ENCODE measurements at regions not wholly inside any gene's neighbourhood (a gene's known extent, or its start where the extent isn't known, plus 50 kb on each side); places are given as distances from the start of the nearest gene placed in this dataset.

DNA sequence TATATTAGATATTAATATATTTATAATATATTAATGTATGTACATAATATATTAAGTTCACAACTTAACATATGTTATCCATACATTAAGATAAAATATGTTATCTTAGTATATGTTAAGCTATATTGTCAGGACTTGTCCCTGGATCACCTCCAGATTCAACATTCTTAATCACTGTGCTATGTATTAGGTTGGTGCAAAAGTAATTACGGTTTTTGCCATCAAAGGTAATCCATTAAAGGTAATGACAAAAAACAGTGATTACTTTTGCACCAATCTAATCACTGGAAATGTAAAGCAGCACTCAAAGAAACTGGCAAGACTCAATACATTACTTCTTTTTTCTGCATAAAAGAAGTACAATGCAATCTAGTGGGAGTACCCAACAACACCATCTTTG lies 1099.0 kb upstream of the SLC39A10 start:
- Histone ChIP-seq H3K4me3 (ENCODE audit: low read depth, low read length) (no peak overlapping the region), H3K27me3 (ENCODE audit: insufficient read depth, low read depth, severe bottlenecking) (no peaks in the 10 kb centered on the region), H3K36me3 (no peaks in the 10 kb centered on the region), H3K9me3 (ENCODE audit: severe bottlenecking) (no peaks in the 10 kb centered on the region), H3K27ac (no peak overlapping the region)
- TF ChIP-seq, protein P1, sequence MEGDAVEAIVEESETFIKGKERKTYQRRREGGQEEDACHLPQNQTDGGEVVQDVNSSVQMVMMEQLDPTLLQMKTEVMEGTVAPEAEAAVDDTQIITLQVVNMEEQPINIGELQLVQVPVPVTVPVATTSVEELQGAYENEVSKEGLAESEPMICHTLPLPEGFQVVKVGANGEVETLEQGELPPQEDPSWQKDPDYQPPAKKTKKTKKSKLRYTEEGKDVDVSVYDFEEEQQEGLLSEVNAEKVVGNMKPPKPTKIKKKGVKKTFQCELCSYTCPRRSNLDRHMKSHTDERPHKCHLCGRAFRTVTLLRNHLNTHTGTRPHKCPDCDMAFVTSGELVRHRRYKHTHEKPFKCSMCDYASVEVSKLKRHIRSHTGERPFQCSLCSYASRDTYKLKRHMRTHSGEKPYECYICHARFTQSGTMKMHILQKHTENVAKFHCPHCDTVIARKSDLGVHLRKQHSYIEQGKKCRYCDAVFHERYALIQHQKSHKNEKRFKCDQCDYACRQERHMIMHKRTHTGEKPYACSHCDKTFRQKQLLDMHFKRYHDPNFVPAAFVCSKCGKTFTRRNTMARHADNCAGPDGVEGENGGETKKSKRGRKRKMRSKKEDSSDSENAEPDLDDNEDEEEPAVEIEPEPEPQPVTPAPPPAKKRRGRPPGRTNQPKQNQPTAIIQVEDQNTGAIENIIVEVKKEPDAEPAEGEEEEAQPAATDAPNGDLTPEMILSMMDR (IDR thresholded peaks at IDR 0.05; ENCODE audit: low read depth, low read length), result no peak
- DNase-seq, result no peak

DNA sequence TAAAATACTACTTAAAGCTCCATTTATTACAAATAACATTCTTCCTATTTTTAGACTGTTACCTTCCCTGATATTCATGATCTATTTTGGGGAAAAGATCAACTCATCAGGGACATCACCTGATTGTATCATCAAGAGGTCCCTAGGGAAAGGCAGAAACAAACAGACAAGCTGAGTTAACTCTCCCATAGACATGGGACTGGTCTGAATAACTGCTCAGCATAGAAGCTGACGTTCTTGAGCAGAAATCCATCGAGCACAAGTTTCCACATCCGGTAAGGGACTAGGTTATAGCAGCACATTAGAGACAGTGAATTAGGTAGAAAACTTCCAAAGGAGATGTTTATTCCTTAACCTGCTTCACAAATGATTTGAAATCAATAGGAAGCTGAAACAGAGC lies 1100.4 kb upstream of the SLC39A10 start:
- DNase-seq, result no peak
- TF ChIP-seq, protein P1 (IDR thresholded peaks at IDR 0.05; ENCODE audit: low read depth, low read length), result no peak

DNA sequence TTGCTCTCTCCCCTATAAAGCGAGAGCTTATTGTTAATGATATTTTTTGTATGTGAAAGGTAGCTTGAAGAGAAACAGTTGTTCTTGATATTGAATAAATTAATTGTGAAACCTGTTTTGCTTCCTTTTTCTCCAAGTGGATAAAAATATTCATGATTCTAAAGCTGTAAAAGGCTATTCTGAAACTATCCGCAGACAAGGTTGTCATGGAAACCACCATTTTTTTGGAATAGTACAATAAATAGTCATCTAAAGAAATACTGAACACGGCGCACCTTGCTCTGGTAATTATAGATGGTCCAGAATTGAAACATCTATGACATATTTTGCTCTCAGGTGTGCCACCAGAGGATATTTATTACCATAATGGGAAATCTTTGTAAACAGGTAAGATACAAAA lies 1103.0 kb upstream of the SLC39A10 start:
- H3K36me3 ChIP-seq, result no peaks in the 10 kb centered on the region
- H3K9me3 ChIP-seq (ENCODE audit: severe bottlenecking), result no peaks in the 10 kb centered on the region
- H3K27ac ChIP-seq, result no peak overlapping the region
- H3K4me3 ChIP-seq (ENCODE audit: low read depth, low read length), result no peak overlapping the region
- TF ChIP-seq, protein P1 (IDR thresholded peaks at IDR 0.05; ENCODE audit: low read depth, low read length), result no peak
- DNase-seq, result no peak
- H3K27me3 ChIP-seq (ENCODE audit: insufficient read depth, low read depth, severe bottlenecking), result no peaks in the 10 kb centered on the region

More for the DNA sequence above, 1100.4 kb upstream of the SLC39A10 start:
- Histone ChIP-seq H3K36me3 (no peaks in the 10 kb centered on the region), H3K27me3 (ENCODE audit: insufficient read depth, low read depth, severe bottlenecking) (no peaks in the 10 kb centered on the region), H3K4me3 (ENCODE audit: low read depth, low read length) (no peak overlapping the region), H3K27ac (no peak overlapping the region), H3K9me3 (ENCODE audit: severe bottlenecking) (no peaks in the 10 kb centered on the region)

DNA sequence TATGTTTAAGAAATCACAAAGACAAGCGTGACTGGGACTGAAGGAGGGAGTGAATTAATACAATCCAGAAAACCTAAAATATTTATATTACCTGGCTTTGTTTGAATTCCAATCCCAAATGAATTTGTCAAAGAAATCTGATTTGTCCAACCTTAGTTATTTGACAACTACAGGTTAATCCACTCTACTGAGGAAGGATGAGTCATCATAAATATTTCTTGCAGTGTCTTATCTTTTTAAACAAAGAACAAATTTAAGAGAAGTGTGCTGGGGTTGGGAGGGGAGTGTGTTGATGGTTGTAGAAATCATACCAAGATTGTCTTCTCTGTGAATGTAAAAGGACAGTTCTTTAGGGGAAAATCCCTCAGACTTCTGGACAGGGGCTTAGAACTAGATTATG lies 1106.3 kb upstream of the SLC39A10 start:
- Histone ChIP-seq H3K9me3 (ENCODE audit: severe bottlenecking) (no peaks in the 10 kb centered on the region), H3K36me3 (no peaks in the 10 kb centered on the region), H3K27ac (no peak overlapping the region), H3K27me3 (ENCODE audit: insufficient read depth, low read depth, severe bottlenecking) (no peaks in the 10 kb centered on the region), H3K4me3 (ENCODE audit: low read depth, low read length) (no peak overlapping the region)
- TF ChIP-seq, protein P1 (IDR thresholded peaks at IDR 0.05; ENCODE audit: low read depth, low read length), result no peak
- no peak for DNase-seq

DNA sequence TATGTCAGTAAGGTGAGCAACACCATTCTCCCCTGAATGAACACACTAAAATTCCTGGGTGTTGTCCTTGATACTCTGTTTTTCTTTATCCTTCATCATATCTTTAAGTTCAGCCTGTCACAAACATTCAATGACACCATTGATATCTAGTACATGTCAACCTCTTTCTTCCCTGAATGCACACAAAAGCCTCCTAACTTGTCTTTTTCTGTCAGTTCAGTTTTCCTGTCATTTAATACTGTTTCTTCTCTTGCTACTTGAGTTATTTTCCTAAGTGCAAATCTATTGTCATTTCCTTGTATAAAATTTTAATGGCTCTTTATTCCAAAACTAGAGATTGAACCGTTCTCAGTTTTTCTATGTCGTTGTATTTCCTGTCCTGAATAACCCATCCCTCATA lies 1107.6 kb upstream of the SLC39A10 start:
- no peak overlapping the region for H3K4me3 ChIP-seq (ENCODE audit: low read depth, low read length)
- no peaks in the 10 kb centered on the region for H3K36me3 ChIP-seq
- TF ChIP-seq, protein P1 (IDR thresholded peaks at IDR 0.05; ENCODE audit: low read depth, low read length), result no peak
- H3K9me3 ChIP-seq (ENCODE audit: severe bottlenecking), result no peaks in the 10 kb centered on the region
- H3K27me3 ChIP-seq (ENCODE audit: insufficient read depth, low read depth, severe bottlenecking), result no peaks in the 10 kb centered on the region
- H3K27ac ChIP-seq, result no peak overlapping the region
- no peak for DNase-seq

DNA sequence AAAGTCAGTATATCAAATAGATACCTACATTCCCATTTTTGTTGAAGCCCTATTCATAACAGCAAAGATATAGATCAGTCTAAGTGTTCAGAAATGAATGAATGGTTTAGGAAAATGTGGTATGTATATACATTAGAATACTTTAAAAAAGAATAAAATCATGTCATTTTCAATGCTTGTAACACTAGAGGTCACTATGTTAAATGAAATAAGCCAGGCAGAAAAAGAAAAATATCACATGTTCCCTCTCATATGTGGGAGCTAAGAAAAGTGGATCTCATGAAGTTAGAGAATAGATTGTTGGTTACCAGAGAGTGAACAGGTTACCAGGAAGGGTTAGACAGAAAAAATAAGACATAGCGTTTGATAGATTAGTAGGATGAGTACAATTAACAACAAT lies 1111.0 kb upstream of the SLC39A10 start:
- no peaks in the 10 kb centered on the region for H3K36me3 ChIP-seq
- TF ChIP-seq, protein P1 (IDR thresholded peaks at IDR 0.05; ENCODE audit: low read depth, low read length), result no peak
- H3K4me3 ChIP-seq (ENCODE audit: low read depth, low read length), result no peak overlapping the region
- H3K27me3 ChIP-seq (ENCODE audit: insufficient read depth, low read depth, severe bottlenecking), result no peaks in the 10 kb centered on the region
- no peak overlapping the region for H3K27ac ChIP-seq
- H3K9me3 ChIP-seq (ENCODE audit: severe bottlenecking), result no peaks in the 10 kb centered on the region
- DNase-seq, result no peak

All from WERI-Rb-1 (cell line).